ENCODE measurements at regions not wholly inside any gene's neighbourhood (a gene's known extent, or its start where the extent isn't known, plus 50 kb on each side); places are given as distances from the start of the nearest gene placed in this dataset.

- TF ChIP-seq CTCF (IDR thresholded peaks at IDR 0.05; ENCODE audit: poor library complexity, severe bottlenecking) = no peak
- TF ChIP-seq POLR2AphosphoS5 (IDR thresholded peaks at IDR 0.05) = no peak
- no peak for TF ChIP-seq EZH2 (IDR thresholded peaks at IDR 0.05; ENCODE audit: borderline replicate concordance, insufficient read depth, low read length, poor library complexity, severe bottlenecking)
- no peak for TF ChIP-seq RAD21 (conservative IDR thresholded peaks at IDR 0.05)
These were observed 424.4 kb downstream of the HLX start for GRCh38 chr1:221303623-221304022.
